OCI-LY3 (cell line): ENCODE measurements at regions not wholly inside any gene's neighbourhood (a gene's known extent, or its start where the extent isn't known, plus 50 kb on each side); places are given as distances from the start of the nearest gene placed in this dataset.

Experiments used
- H2AFZ ChIP-seq: fragments of 200-600, 300-600 bp; shearing (Covaris generic); 2 replicates; pipeline ENCODE4 v1.6.0; 2014; ENCODE audit warnings: antibody characterized with exemption, low read depth, low read length
- H3K27ac ChIP-seq: fragments of 200-600, 300-600 bp; sonication (generic); 2 replicates; pipeline ENCODE4 v1.5.1; 2014; ENCODE audit warnings: mild to moderate bottlenecking, low read length, moderate library complexity, mixed read lengths
- H3K27me3 ChIP-seq: fragments of 200-600, 300-600 bp; sonication (generic); 2 replicates; pipeline ENCODE4 v1.6.1; 2014; ENCODE audit warnings: low read depth, low read length, mixed read lengths
- H3K36me3 ChIP-seq: fragments of 200-600, 300-600 bp; sonication (generic); replicated peaks from 2 replicates; pipeline ENCODE3; 2014; ENCODE audit warnings: low read depth, low read length, mixed read lengths
- H3K4me1 ChIP-seq: fragments of 300-600, 200-600 bp; sonication (generic); 2 replicates; pipeline ENCODE4 v1.6.1; 2014; ENCODE audit warnings: low read length, mixed read lengths
- H3K4me2 ChIP-seq: fragments of 200-600, 300-600 bp; sonication (generic); 2 replicates; pipeline ENCODE4 v1.6.1; 2014; ENCODE audit warnings: low read length, mixed read lengths
- H3K4me3 ChIP-seq: fragments of 300-600, 200-600 bp; sonication (generic); 2 replicates; pipeline ENCODE4 v1.5.1; 2014; ENCODE audit warnings: antibody characterized with exemption, mild to moderate bottlenecking, low read length, moderate library complexity
- H3K79me2 ChIP-seq: fragments of 300-600, 200-600 bp; shearing (Covaris generic); 2 replicates; pipeline ENCODE4 v1.6.1; 2014; ENCODE audit warnings: mild to moderate bottlenecking, low read length, mixed read lengths
- H3K9ac ChIP-seq: fragments of 300-600, 200-600 bp; shearing (Covaris generic); 2 replicates; pipeline ENCODE4 v1.6.0; 2014; ENCODE audit warnings: mild to moderate bottlenecking, low read length, moderate library complexity
- H3K9me3 ChIP-seq: fragments of 200-600, 300-600 bp; shearing (Covaris generic); 2 replicates; pipeline ENCODE4 v1.6.1; 2014; ENCODE audit warnings: low read length, mixed read lengths; ENCODE audit not compliant: insufficient read depth
- H4K20me1 ChIP-seq: fragments of 200-600, 300-600 bp; sonication (generic); 2 replicates; pipeline ENCODE4 v1.6.1; 2016; ENCODE audit warnings: low read length, mixed read lengths; ENCODE audit not compliant: insufficient read depth
- EZH2phosphoT487 ChIP-seq: fragments of 200-600 bp; shearing (Covaris generic); IDR thresholded peaks from 2 replicates; pipeline ENCODE4 v1.6.1; 2018; ENCODE audit warnings: antibody characterized with exemption, mixed run types, low read depth
- TF ChIP-seq, protein P1 (sequence below): fragments of 200-600, 300-600 bp; sonication (generic); IDR thresholded peaks from 2 replicates; pipeline ENCODE4 v1.5.1; 2014; ENCODE audit warnings: antibody characterized with exemption, low read length, low read depth

DNA sequence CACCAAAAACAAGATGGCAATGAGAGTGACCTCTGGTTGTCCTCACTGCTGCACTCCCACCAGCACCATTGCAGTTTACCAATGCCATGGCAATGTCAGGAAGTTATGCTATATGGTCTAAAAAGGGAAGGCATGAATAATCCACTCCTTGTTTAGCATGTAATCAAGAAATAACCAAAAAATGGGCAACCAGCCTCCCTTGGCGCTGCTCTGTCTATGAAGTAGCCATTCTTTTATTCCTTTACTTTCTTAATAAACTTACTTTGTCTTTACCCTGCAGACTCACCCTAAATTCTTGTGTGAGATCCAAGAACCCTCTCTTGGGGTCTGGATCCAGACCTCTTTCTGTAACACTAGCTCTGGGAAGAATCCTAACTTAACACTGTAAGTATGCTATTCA lies 127.4 kb upstream of the IFNE start:
- Histone ChIP-seq H3K4me2 (no peak overlapping the region), H3K4me3 (no peak overlapping the region), H3K9me3 (no peaks in the 10 kb centered on the region), H3K36me3 (no peaks in the 10 kb centered on the region), H3K27ac (no peak overlapping the region), H3K79me2 (no peaks in the 10 kb centered on the region), H4K20me1 (no peaks in the 10 kb centered on the region), H3K4me1 (no peaks in the 10 kb centered on the region), H3K27me3 (peaks cover 34% of the 10 kb centered on the region), H2AFZ (no peak overlapping the region), H3K9ac (no peak overlapping the region)
- TF ChIP-seq, protein P1, sequence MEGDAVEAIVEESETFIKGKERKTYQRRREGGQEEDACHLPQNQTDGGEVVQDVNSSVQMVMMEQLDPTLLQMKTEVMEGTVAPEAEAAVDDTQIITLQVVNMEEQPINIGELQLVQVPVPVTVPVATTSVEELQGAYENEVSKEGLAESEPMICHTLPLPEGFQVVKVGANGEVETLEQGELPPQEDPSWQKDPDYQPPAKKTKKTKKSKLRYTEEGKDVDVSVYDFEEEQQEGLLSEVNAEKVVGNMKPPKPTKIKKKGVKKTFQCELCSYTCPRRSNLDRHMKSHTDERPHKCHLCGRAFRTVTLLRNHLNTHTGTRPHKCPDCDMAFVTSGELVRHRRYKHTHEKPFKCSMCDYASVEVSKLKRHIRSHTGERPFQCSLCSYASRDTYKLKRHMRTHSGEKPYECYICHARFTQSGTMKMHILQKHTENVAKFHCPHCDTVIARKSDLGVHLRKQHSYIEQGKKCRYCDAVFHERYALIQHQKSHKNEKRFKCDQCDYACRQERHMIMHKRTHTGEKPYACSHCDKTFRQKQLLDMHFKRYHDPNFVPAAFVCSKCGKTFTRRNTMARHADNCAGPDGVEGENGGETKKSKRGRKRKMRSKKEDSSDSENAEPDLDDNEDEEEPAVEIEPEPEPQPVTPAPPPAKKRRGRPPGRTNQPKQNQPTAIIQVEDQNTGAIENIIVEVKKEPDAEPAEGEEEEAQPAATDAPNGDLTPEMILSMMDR, result no peak
- no peak for TF ChIP-seq EZH2phosphoT487

DNA sequence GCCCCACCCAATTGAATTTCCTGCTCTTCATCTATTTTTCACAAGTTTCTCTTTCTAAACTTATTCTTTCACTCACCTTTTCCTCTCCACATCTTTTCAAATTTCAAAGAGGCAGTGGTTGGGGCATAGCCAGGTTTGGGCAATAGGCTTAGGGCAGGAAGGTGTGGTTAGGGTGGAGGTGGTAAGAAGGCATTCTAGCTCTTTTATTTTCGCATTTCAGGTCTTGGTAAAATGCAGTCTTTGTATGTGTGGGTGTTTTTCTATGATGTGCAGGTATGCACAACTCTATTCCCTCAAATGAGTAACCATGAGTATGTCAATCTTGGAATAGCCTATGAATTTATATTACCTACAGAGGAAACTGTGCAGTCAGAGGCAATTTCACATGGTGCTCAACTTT lies 129.8 kb upstream of the IFNE start:
- no peak overlapping the region for H2AFZ ChIP-seq
- H3K79me2 ChIP-seq, result no peaks in the 10 kb centered on the region
- no peak overlapping the region for H3K27ac ChIP-seq
- no peak overlapping the region for H3K9ac ChIP-seq
- H3K4me3 ChIP-seq, result no peak overlapping the region
- H3K27me3 ChIP-seq, result peaks cover 30% of the 10 kb centered on the region
- H3K36me3 ChIP-seq, result no peaks in the 10 kb centered on the region
- H4K20me1 ChIP-seq, result no peaks in the 10 kb centered on the region
- TF ChIP-seq EZH2phosphoT487, result no peak
- TF ChIP-seq, protein P1, result no peak
- no peaks in the 10 kb centered on the region for H3K4me1 ChIP-seq
- H3K4me2 ChIP-seq, result no peak overlapping the region
- H3K9me3 ChIP-seq, result no peaks in the 10 kb centered on the region

DNA sequence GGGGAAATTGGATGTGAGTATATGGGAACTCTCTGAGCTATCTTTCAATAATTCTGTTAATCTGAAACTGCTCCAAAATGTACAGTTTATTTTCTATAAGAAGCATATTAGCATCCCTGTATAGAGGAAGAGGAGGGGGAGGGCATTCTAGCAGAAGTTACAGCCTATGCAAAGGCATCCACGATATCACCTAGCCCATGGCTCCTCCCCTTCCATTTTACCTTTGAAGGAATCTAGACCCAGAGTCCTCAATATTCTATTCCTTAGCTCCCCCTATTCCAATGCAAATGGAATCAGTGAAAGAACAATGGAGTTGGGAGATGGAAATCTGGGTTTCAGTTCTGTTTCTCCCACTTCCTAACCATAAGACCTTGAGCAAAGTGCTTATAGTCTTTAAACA lies 132.9 kb upstream of the IFNE start:
- no peaks in the 10 kb centered on the region for H3K4me1 ChIP-seq
- no peak overlapping the region for H3K4me3 ChIP-seq
- no peak overlapping the region for H2AFZ ChIP-seq
- H3K9me3 ChIP-seq, result no peaks in the 10 kb centered on the region
- no peaks in the 10 kb centered on the region for H3K79me2 ChIP-seq
- H3K9ac ChIP-seq, result no peak overlapping the region
- no peaks in the 10 kb centered on the region for H4K20me1 ChIP-seq
- no peak overlapping the region for H3K27ac ChIP-seq
- no peaks in the 10 kb centered on the region for H3K36me3 ChIP-seq
- peaks cover 13% of the 10 kb centered on the region for H3K27me3 ChIP-seq
- H3K4me2 ChIP-seq, result no peak overlapping the region
- TF ChIP-seq, protein P1, result no peak
- TF ChIP-seq EZH2phosphoT487, result no peak

DNA sequence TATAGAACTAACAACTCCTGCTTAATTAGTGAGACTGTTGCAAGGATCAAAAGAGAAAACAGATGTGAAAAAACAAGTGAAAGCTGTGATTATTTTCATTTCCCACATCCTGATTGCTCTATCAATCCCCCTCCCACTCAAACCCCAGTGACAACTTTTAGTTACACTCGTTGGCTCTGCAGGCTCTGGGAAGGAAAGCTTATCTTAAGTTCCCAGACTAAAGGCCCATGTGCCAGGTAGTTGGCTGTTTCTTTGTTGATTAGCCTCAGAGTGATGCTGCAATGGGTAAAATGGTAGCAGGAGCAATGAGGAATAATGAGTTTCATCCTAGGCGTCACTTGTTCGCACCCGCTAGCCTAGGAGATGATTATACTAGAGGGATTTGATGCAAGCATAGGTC lies 133.3 kb upstream of the IFNE start:
- Histone ChIP-seq H3K9me3 (no peaks in the 10 kb centered on the region), H3K4me2 (no peak overlapping the region), H3K27ac (no peak overlapping the region), H3K9ac (no peak overlapping the region), H4K20me1 (no peaks in the 10 kb centered on the region), H3K4me3 (no peak overlapping the region), H3K79me2 (no peaks in the 10 kb centered on the region), H3K27me3 (peaks cover 13% of the 10 kb centered on the region; the same call in 1 of the 2 replicates), H2AFZ (no peak overlapping the region), H3K4me1 (no peaks in the 10 kb centered on the region), H3K36me3 (no peaks in the 10 kb centered on the region)
- TF ChIP-seq EZH2phosphoT487, result no peak
- TF ChIP-seq, protein P1, result no peak
